A673 (cell line): ENCODE measurements at regions not wholly inside any gene's neighbourhood (a gene's known extent, or its start where the extent isn't known, plus 50 kb on each side); places are given as distances from the start of the nearest gene placed in this dataset.

ENCODE experiments used
- BruUV-seq: library from RNA; stranded (reverse); fragments of 400-500 nt; replicated peaks from 2 replicates; lab custom pipeline; 2021; lab: Mats Ljungman, UMichigan
- CTCF ChIA-PET: fragments of 300-600 bp; sonication (Branson Sonifier 250); formaldehyde crosslinking; loops from one replicate; lab custom pipeline; 2022; ENCODE audit warnings: antibody characterized with exemption; lab: Charles Lee
- POLR2A ChIA-PET: fragments of 300-600 bp; sonication (Branson Sonifier 250); formaldehyde crosslinking; loops from one replicate; lab custom pipeline; 2022; ENCODE audit warnings: antibody characterized with exemption; ENCODE audit not compliant: low non-redundant PET; lab: Charles Lee
- DNase-seq: peaks from one replicate; pipeline ENCODE4 v3.0.0-alpha.2; 2015; ENCODE audit warnings: low spot score
- H3K27ac ChIP-seq: fragments of 200-600 bp; sonication (generic); 2 replicates; pipeline ENCODE4 v1.5.1; 2016; ENCODE audit warnings: mixed run types, low read depth, mild to moderate bottlenecking, mixed read lengths, antibody characterized with exemption, low read length; ENCODE audit not compliant: poor library complexity, severe bottlenecking
- H3K27me3 ChIP-seq: fragments of 200-600 bp; sonication (generic); replicated peaks from 2 replicates; pipeline ENCODE4 v1.6.1; 2017; ENCODE audit warnings: mixed run types, low read depth, mild to moderate bottlenecking, mixed read lengths, antibody characterized with exemption, low read length; ENCODE audit not compliant: insufficient read depth, poor library complexity
- H3K36me3 ChIP-seq: fragments of 200-600 bp; sonication (generic); 2 replicates; pipeline ENCODE4 v1.6.1; 2016; ENCODE audit warnings: mixed run types, mild to moderate bottlenecking, mixed read lengths, antibody characterized with exemption, low read length; ENCODE audit not compliant: insufficient read depth, poor library complexity, severe bottlenecking
- H3K4me1 ChIP-seq: fragments of 200-600 bp; sonication (generic); 2 replicates; pipeline ENCODE4 v1.6.1; 2017; ENCODE audit warnings: mixed run types, mild to moderate bottlenecking, mixed read lengths, antibody characterized with exemption, low read length; ENCODE audit not compliant: insufficient read depth, poor library complexity, severe bottlenecking
- H3K4me3 ChIP-seq: fragments of 200-600 bp; sonication (generic); 2 replicates; pipeline ENCODE4 v1.5.1; 2016; ENCODE audit warnings: low read depth, mixed run types, mild to moderate bottlenecking, mixed read lengths, low read length; ENCODE audit not compliant: poor library complexity, severe bottlenecking
- H3K9me3 ChIP-seq: fragments of 200-600 bp; sonication (generic); 2 replicates; pipeline ENCODE4 v1.6.1; 2016; ENCODE audit warnings: mixed run types, low read depth, mild to moderate bottlenecking, mixed read lengths, antibody characterized with exemption, low read length; ENCODE audit not compliant: poor library complexity, severe bottlenecking
- EZH2 ChIP-seq: fragments of 200-600 bp; sonication (generic); IDR thresholded peaks from 2 replicates; pipeline ENCODE4 v1.6.1; 2017; ENCODE audit warnings: borderline replicate concordance, low read depth, mild to moderate bottlenecking, mixed read lengths, antibody characterized with exemption, low read length; ENCODE audit not compliant: poor library complexity, severe bottlenecking
- intact Hi-C: fragments of 100-400 bp; cut with micrococcal nuclease; formaldehyde crosslinking; loops from one replicate; pipeline ENCODE4 v1.10.0; 2022; ENCODE audit not compliant: unreplicated experiment
- TF ChIP-seq, protein P1 (sequence below): fragments of 300-800, 200-600 bp; sonication (generic); conservative IDR thresholded peaks from 2 replicates; pipeline ENCODE4 v1.5.1; 2017; ENCODE audit warnings: low read depth, mild to moderate bottlenecking, antibody characterized with exemption, low read length, moderate library complexity, mixed read lengths

DNA sequence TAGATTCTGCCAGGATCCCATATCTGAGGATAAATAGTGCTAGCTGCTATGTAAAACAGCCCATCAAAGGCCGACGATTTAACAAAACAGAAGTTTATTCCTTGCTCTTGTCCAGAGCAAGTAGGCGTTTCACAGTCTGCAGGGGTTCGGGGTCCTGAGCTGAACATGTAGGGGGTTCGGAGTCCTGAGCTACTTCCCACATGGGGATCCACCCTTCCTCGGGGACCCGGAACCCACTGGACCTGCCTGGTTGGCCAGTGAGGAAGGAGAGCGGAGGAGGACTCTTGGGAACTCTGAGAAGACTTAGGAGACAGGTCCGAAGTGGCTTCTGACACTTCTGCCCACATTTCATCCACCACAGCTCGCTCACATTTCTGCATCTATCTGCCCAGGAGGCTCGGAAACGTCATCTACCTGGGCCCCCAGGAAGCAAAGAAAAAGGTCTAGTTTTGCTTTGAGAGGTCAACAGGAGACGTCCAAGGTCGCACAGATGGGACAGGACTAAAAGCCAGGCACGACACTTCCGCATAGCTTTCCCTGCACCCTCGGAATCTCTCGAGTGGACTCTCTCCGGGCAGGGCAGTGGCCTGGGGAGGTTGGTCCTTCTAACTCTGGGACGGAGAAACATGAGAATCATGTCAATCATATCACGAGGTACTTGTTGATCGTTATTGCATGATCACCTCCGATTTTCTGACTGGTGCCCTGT lies 86.4 kb downstream of the MICALL2 start:
- Histone ChIP-seq H3K27me3 (no peaks in the 10 kb centered on the region), H3K4me1 (peaks cover 20% of the 10 kb centered on the region), H3K9me3 (no peaks in the 10 kb centered on the region), H3K27ac (no peak overlapping the region), H3K4me3 (no peak overlapping the region), H3K36me3 (no peaks in the 10 kb centered on the region)
- CTCF ChIA-PET, result no interaction called here
- DNase-seq, result no peak
- no TSS peak for BruUV-seq
- TF ChIP-seq, protein P1, sequence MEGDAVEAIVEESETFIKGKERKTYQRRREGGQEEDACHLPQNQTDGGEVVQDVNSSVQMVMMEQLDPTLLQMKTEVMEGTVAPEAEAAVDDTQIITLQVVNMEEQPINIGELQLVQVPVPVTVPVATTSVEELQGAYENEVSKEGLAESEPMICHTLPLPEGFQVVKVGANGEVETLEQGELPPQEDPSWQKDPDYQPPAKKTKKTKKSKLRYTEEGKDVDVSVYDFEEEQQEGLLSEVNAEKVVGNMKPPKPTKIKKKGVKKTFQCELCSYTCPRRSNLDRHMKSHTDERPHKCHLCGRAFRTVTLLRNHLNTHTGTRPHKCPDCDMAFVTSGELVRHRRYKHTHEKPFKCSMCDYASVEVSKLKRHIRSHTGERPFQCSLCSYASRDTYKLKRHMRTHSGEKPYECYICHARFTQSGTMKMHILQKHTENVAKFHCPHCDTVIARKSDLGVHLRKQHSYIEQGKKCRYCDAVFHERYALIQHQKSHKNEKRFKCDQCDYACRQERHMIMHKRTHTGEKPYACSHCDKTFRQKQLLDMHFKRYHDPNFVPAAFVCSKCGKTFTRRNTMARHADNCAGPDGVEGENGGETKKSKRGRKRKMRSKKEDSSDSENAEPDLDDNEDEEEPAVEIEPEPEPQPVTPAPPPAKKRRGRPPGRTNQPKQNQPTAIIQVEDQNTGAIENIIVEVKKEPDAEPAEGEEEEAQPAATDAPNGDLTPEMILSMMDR, result no peak
- TF ChIP-seq EZH2, result no peak
- POLR2A ChIA-PET, result no interaction called here
- intact Hi-C loops, result no loop called here

DNA sequence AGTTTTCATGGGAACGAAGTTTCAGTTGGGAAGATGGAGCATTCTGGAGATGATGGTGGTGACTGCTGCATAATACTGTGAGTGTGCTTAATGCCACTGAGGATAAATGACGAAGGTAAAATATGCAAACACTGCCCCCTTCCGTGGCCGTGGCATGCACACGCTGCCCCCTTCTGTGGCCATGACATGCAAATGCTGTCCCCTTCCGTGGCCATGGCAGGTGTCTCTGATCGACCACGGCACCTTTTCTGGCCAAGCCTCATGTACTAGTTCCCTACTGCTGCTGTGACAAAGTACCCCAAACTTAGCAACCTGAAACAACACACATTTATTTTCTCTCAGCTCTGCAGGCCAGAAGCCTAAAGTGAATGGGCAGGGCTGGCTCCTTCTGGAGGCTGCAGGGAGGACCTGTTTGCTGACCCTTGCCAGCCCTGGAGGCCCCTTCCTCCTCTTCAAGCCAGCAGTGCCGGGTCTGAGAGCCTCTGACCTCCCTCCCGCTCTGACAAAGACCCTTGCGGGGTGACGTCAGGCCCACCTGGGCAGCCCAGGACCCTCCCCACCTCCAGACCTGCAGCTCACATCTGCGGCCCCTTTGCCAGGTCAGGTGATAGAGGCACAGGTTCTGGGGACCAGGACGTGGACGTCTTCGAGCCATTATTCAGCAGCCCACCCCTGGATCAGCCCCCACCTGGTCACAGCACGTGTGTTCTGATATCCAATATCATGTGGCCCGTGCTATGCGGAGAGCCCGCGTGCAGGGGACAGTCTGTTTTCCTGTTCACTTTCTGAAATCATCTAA lies 82.0 kb downstream of the MICALL2 start:
- Histone ChIP-seq H3K27ac (no peak overlapping the region), H3K27me3 (peaks cover 9% of the 10 kb centered on the region), H3K4me3 (no peak overlapping the region), H3K36me3 (no peaks in the 10 kb centered on the region), H3K9me3 (no peaks in the 10 kb centered on the region), H3K4me1 (no peaks in the 10 kb centered on the region)
- intact Hi-C loops, result no loop called here
- CTCF ChIA-PET, result no interaction called here
- POLR2A ChIA-PET, result no interaction called here
- no TSS peak for BruUV-seq
- no peak for DNase-seq
- TF ChIP-seq, protein P1, result peak; percentile 45
- no peak for TF ChIP-seq EZH2

DNA sequence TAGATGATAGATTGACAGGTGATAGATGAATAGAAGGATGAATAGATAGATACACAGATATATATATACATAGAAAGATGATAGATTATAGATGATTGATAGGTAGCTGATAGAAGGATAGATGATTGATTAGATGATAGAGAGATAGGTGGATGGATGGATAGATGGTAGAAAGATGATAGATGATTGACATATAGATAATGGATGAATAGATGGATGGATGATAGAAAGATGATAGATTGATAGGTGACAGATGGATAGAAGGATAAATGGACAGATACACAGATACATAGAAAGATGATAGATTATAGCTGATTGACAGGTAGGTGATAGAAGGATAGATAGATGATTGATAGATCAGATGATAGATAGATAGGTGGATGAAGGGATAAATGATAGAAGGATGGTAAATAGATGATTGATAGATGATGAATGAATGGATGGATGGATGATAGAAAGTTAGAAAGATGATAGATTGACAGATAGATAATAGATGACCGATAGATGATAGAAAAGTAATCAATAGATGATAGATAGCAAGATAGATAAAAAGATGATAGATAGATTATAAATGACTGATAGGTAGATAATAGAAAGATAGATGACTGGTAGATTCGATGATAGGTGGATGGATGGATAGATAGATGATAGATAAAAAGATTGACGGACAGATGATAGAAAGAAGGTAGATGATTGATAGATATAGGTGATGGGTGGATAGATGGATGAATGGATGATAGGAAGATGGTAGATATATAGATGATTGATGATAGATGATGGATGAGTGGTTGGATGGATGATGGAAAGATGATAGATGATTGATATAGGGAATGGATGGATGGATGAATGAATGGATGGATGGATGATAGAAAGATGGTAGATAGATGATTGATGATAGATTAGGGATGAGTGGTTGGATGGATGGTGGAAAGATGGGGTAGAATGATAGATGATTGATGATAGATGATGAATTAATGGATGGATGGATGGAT lies 80.4 kb downstream of the MICALL2 start:
- intact Hi-C loops, result no loop called here
- H3K4me3 ChIP-seq, result no peak overlapping the region
- H3K36me3 ChIP-seq, result no peaks in the 10 kb centered on the region
- H3K4me1 ChIP-seq, result no peaks in the 10 kb centered on the region
- ChIA-PET CTCF (no interaction called here), POLR2A (no interaction called here)
- BruUV-seq, result no TSS peak
- DNase-seq, result no peak
- H3K27me3 ChIP-seq, result peaks cover 9% of the 10 kb centered on the region
- no peak for TF ChIP-seq EZH2
- TF ChIP-seq, protein P1, result no peak
- no peaks in the 10 kb centered on the region for H3K9me3 ChIP-seq
- H3K27ac ChIP-seq, result no peak overlapping the region
